Left forelimb (tissue), 1 donor: ENCODE measurements at regions not wholly inside any gene's neighbourhood (a gene's known extent, or its start where the extent isn't known, plus 50 kb on each side); places are given as distances from the start of the nearest gene placed in this dataset.
"Not testable (repeated sequence)": the region's sequence is repeated elsewhere in the genome, so short reads cannot be mapped to it uniquely, and the experiment has no call there.

Experiments
- DNase-seq: peaks from one replicate; pipeline ENCODE4 v3.0.0-alpha.2; 2018; ENCODE audit warnings: low spot score

GRCh38 chr22:11561744-11562143, 3966.2 kb upstream of the OR11H1 start:
- DNase-seq, result not testable (repeated sequence)

DNA sequence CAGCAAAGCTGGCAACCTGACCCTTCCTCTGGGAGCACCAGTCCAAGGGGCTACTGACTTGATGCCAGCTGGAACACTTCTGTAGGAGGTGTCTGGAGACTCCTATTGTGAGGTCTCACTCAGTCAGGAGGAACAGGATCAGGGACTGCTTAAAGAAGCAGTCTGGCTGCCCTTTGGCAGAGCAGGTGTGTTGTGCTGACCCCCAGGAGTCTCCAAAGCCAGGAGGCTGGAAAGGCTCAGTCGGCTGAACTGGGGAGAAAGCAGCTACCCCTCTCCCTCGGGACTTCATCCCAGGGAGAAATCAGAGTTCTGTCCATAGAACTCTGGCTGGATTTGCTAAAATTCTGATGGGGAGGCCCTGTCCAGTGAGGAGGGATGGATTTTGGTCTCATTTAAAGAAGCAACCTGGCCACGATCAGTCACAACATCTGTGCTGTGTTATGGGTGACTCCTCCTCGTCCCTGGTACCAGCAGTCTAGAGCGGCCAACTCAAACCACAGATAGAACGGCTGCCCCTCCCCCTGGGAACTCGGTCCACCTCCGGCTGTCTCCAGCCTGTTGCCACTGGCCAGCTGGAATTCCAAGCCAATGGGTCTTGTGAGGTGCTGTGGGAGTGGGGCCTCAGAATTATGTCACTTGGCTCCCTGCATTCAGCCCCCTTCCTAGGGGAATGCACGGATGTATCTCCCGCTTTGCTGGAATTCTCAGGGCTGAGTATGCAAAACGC, 3959.0 kb upstream of the OR11H1 start:
- not testable (repeated sequence) for DNase-seq

DNA sequence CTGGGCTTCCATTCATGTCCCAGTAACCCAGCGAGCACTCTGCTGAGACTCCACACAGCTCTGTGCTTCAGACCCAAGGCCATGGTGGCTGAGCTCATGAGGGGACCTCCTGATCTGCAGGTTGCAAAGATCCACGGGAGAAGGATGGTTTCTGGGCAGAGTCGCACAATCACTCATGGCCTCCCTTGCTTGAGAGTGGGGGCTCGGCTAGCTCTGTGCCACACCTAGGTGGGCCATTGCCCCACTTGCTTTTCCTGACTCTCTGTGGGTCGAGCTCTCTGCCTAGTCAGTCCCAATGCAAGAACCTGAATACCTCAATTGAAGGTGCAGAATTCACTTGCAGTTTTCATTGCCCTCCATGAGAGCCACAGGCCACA, 3958.4 kb upstream of the OR11H1 start:
- not testable (repeated sequence) for DNase-seq

DNA sequence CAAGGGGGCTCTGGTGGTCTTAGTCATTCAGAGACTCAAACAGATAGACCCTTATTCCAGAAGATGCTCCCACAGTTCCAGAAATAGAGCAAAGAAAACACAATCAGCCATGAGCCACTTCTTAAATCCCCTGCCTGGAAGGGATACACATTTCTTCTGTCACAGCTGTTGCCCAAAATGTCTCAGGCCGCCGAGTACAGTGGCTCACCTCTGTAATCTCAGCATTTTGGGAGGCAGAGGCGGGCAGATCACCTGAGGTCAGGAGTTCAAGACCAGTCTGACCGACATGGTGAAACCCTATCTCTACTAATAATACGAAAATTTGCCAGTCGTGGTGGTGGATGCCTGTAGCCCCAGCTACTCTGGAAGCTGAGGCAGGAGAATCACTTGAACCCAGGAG, 3954.8 kb upstream of the OR11H1 start:
- not testable (repeated sequence) for DNase-seq

GRCh38 chr22:11574231-11574630, 3953.8 kb upstream of the OR11H1 start:
- peak; percentile 65 for DNase-seq

- not testable (repeated sequence) for DNase-seq
Observed at GRCh38 chr22:11574659-11575058, 3953.3 kb upstream of the OR11H1 start.

DNA sequence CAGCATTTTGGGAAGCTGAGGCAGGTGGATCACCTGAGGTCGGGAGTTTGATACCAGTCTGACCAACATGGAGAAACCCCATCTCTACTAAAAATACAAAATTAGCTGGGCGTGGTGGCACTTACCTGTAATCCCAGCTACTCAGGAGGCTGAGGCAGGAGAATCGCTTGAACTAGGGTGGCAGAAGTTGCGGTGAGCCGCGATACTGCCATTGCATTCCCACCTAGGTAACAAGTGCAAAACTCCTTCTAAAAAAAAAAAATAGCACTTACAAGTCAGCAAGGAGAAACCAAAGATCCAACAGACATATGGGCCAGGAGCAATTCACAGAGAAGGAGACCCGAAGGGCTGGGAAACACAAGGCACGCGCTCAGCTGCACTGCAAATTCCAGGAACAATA, 3951.3 kb upstream of the OR11H1 start:
- DNase-seq, result not testable (repeated sequence)

- not testable (repeated sequence) for DNase-seq
Observed at GRCh38 chr22:11578115-11578514, 3949.9 kb upstream of the OR11H1 start.

- not testable (repeated sequence) for DNase-seq
Observed at GRCh38 chr22:11578551-11578950, 3949.4 kb upstream of the OR11H1 start.

DNA sequence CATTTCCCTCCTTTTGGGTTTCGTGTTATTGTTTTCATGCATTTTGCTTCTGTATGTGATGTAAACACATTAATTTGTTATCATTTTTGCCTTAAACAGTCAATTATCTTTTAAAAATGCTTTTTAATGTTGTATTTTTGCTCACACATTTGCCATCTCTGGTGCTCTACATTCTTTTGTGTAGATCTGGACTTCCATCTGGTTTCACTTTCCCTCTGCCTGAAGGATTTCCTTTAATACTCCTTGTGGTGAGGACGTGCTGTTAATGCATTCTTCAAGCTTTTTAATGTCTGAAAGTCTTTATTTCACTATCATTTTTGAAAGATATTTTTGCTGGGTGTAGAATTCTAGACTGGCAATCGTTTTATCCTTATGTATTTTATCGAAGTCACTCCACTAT, 3945.9 kb upstream of the OR11H1 start:
- not testable (repeated sequence) for DNase-seq

DNA sequence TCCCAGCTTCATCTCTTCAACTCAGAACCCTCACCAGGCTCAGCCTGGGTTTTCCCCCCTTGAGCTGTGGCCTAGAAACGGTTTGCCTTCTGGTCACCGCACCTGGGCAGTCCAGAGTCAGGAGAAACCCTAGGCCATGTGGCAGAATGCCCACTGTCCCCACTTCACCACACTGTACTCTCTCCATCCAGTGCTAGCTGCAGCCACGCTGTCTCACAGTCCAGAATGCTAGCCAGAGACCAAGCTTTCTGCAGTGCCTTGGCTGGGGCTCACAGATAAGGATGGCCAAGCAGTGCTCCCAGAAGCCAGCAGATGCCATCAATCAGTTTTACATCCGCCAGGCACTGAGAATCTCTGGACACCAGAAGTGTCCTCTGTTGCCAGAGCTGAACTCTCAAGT, 3943.8 kb upstream of the OR11H1 start:
- not testable (repeated sequence) for DNase-seq

DNA sequence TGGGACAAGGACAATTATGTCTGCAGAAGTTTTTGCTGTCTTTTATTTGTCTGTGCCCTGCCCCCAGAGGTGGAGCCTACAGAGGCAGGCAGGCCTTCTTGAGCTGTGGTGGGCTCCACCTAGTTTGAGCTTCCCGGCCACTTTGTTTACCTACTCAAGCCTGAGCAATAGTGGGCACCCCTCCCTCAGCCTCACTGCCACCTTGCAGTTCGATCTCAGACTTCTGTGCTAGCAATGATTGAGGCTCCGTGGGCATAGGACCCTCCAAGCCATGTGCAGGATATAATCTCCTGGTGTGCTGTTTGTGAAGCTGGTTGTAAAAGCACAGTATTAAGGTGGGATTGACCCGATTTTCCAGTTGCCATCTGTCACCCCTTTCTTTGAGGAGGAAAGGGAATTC, 3933.4 kb upstream of the OR11H1 start:
- DNase-seq, result not testable (repeated sequence)

GRCh38 chr22:11597666-11598358, 3930.2 kb upstream of the OR11H1 start:
- DNase-seq, result peak; percentile 63

DNA sequence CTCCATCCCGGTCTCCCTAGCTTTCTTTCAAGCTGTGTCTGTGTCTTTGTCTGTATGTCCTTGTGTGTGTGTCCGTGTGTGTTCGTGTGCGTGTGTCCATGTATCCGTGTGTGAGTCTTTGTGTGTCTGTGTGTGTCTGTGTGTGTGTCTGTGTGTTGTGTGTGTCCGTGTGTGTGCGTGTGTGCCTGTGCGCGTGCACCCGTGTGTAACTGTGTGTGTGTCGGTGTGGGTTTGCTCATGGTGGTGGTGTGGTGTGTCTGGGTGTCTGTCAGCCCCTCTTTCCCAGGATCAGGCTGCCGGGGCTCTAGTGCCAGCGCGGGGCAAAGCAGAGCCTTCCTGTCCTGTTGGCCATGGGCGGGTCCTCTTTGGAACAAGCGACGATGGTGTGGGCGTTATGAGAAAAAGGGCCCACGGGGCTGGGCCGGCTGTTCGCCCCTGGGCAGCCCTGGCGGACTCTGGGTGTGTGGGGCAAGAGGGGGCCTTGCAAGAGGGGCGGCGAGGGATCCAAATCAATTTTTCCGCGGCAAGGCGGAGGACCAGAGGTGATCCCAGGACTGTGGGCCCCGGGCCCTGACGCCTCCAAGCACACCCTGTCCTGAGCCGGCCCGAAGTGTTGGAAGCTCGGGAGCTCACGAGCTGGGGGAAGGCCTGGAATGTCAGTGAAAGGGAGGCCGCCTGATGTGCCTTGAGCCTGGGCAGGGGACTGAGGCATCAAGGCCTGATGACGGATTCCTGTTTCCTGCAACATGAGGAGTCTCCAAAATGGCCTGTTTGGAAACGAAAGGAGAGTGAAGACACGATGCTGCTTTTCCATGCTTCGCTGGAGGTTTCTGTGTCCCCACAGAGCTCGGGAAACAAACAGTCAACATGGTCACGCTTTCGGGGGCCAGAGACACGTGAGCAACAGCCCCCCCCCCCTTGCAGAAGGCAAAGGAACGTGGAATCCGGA, 3929.2 kb upstream of the OR11H1 start:
- no peak for DNase-seq

DNA sequence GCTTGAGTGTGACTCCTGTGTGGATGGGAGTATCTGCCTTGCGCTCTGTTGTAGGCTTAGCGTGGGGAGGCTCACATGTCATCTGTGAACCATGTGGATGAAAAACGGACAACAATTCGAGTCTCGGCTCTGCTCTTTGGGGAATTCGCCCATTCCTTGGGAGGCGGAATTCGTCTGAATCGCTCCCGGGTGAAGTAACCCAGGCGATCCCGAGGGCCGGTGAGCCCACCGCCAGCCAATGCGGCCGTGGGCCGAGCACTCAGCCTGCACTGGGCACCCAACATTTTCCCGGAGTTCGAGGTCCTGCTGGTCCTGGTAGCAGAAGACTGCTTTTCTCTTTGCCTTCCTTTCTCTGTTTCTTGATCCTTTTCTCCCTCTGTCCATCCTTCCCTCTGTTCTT, 3928.5 kb upstream of the OR11H1 start:
- DNase-seq, result not testable (repeated sequence)

GRCh38 chr22:11600161-11600560, 3927.8 kb upstream of the OR11H1 start:
- DNase-seq, result not testable (repeated sequence)

DNA sequence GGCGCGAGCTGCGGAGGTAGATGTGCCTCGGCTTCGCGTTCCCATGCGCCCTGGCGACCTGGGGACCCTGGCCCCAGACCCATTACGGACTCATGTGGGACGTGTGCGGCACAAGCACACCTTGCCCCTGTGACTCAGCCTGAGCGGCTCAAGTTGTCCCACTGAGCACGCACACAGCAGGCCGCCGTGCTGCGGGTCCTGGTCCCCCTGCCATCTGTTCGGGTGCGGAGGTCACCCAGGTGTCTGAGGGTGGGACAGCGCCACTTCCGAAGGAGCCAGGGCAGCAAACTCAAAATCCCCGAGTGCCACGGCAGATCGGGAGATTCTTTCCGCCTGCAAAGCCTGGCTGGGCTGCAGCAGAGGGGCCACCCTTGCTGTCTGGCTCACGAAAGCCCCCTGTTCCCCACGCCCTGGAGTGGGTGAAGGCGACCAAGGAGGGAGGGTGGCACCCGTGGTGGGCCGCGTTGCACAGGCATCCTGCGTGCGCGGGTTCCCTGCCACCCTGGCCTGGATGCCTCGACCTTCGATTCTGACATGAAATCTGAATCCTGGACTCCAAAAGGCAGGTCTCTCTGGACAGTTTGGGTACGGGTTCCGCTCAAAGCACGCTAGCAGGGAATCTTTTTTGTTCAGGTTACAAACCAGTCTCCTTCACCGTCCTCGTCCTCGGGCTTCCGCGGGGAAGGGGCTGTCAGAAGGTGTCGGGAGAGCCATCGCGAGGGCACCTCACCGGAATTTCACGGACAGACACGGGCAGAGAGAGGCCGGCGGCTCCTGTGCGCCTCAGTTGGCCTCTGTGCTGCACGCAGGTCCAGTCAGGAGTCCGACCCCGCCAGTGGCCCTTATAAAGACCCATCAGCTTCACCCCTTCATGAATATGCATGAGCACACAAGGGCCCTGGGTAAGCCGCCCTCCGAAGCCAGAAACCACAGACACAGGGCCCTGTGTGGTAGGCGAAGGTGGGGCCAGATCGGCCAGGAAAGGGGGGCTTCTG, 3926.8 kb upstream of the OR11H1 start:
- DNase-seq, result not testable (repeated sequence)

GRCh38 chr22:11604635-11605395, 3923.2 kb upstream of the OR11H1 start:
- DNase-seq, result not testable (repeated sequence)

GRCh38 chr22:11605468-11605981, 3922.5 kb upstream of the OR11H1 start:
- no peak for DNase-seq
